ENCODE measurements at regions not wholly inside any gene's neighbourhood (a gene's known extent, or its start where the extent isn't known, plus 50 kb on each side); places are given as distances from the start of the nearest gene placed in this dataset.

DNA sequence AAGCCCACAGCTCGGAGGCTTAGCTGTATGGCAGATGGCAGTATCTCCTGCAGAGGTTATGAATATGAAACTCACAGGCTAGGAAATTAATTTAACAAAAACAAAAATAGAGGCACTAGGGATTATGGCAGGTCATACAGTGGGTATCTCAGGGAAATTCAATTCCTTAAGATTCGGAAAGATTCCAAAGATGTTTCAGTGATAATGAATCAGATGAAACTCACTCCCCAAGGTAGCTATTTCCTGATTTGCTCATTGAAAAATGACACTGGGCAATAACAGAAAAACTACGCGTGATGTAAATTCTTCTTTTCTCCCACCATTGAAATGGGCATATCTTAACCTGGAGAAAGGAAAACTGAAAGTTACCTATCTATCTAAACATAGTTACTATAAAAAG is 414.1 kb downstream of the STK39 start:
- Histone ChIP-seq H3K36me3 (replicated peaks) (no peaks in the 10 kb centered on the region), H3K27me3 (replicated peaks) (no peaks in the 10 kb centered on the region), H3K27ac (no peak overlapping the region), H3K4me3 (ENCODE audit: low read depth, low read length) (no peak overlapping the region)
- no peak for DNase-seq
- TF ChIP-seq, protein P1, sequence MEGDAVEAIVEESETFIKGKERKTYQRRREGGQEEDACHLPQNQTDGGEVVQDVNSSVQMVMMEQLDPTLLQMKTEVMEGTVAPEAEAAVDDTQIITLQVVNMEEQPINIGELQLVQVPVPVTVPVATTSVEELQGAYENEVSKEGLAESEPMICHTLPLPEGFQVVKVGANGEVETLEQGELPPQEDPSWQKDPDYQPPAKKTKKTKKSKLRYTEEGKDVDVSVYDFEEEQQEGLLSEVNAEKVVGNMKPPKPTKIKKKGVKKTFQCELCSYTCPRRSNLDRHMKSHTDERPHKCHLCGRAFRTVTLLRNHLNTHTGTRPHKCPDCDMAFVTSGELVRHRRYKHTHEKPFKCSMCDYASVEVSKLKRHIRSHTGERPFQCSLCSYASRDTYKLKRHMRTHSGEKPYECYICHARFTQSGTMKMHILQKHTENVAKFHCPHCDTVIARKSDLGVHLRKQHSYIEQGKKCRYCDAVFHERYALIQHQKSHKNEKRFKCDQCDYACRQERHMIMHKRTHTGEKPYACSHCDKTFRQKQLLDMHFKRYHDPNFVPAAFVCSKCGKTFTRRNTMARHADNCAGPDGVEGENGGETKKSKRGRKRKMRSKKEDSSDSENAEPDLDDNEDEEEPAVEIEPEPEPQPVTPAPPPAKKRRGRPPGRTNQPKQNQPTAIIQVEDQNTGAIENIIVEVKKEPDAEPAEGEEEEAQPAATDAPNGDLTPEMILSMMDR (IDR thresholded peaks at IDR 0.05; ENCODE audit: low read depth, low read length, missing control alignments) = no peak
- in situ Hi-C loops (cut with HindIII; ENCODE audit: low pct_ligation_motif_present, low sequenced_read_pairs) = no loop called here

DNA sequence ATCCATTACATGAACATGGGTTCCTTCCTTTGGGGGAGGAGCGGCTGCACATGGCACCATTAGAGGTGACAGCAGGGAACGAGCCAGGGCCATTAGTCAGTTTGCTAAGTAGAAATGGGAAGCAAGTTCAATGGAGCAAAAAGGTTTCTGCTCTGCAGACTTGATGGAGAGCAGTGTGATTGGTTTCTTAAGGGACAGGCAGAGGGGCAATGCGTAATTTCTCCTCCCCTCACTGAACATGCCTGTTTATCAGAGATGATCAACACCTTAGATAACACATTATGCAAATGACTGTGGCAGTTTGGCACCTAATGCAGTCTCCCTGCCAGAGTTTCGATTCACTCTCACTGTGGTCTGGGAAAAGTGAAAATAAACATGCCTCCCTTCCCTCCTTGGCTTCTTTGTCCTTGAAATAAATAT is 414.5 kb downstream of the STK39 start:
- H3K36me3 ChIP-seq (replicated peaks) = no peaks in the 10 kb centered on the region
- in situ Hi-C loops (cut with HindIII; ENCODE audit: low pct_ligation_motif_present, low sequenced_read_pairs) = no loop called here
- no peak for DNase-seq
- no peak overlapping the region for H3K4me3 ChIP-seq (ENCODE audit: low read depth, low read length)
- H3K27ac ChIP-seq = no peak overlapping the region
- TF ChIP-seq, protein P1 (IDR thresholded peaks at IDR 0.05; ENCODE audit: low read depth, low read length, missing control alignments) = no peak
- H3K27me3 ChIP-seq (replicated peaks) = no peaks in the 10 kb centered on the region

DNA sequence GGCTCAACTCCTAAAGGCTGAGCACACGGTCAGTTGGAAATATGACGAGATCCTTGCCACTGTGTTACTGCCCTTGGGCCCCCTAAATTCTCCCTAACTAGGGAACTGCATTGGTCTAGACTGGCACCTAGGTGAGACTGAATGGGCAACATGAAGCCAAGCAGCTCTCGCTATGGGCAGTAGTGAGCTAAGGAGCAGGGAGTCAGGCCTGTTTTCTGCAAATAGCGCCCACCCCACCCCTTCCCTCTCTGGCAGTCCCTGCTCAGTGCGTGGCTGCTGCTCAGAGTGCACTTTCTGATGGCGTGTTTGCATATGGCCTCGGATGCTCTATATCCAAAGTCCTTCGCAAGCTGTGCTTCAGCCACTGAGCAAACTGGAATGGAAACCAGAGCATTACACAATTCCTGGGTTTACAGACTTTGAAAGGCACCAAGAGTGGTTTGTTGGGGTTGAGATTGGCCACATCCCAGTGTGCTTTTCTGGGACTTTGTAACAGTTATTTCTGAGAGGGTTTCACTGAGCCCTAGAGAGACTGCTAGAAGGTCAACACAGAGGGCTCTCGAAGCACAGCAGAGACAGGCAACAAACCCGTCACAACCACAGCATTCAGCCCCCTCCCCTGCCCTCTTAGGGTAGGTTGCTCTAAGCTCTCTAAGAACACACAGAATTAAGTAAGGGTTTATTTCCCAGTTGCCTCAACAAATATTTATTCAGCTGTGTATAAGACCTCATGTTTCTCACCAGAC is 419.9 kb downstream of the STK39 start:
- Histone ChIP-seq H3K36me3 (replicated peaks) (no peaks in the 10 kb centered on the region), H3K27ac (no peak overlapping the region), H3K27me3 (replicated peaks) (no peaks in the 10 kb centered on the region), H3K4me3 (ENCODE audit: low read depth, low read length) (no peak overlapping the region)
- no peak for DNase-seq
- in situ Hi-C loops (cut with HindIII; ENCODE audit: low pct_ligation_motif_present, low sequenced_read_pairs) = no loop called here
- TF ChIP-seq, protein P1 (IDR thresholded peaks at IDR 0.05; ENCODE audit: low read depth, low read length, missing control alignments) = no peak

DNA sequence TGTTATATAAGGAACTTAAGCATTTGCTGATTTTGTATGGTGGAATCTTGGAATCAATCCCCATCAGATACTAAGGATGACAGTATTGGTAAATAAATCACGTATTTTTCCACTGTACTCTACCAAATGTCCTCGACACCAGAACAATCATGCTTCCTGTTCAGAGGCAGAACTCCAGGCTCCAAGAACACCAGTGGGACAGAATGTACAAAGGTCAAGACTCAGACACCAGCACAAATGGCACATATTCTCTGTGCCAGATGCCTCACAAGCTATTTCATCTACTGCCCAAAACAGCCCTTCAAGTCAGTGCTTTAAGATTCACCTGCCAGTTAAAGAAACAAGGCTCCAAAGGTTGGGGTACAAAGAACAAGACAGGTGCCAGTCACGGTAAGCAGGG is 420.5 kb downstream of the STK39 start:
- Histone ChIP-seq H3K27ac (no peak overlapping the region), H3K4me3 (ENCODE audit: low read depth, low read length) (no peak overlapping the region), H3K27me3 (replicated peaks) (no peaks in the 10 kb centered on the region), H3K36me3 (replicated peaks) (no peaks in the 10 kb centered on the region)
- TF ChIP-seq, protein P1 (IDR thresholded peaks at IDR 0.05; ENCODE audit: low read depth, low read length, missing control alignments) = no peak
- in situ Hi-C loops (cut with HindIII; ENCODE audit: low pct_ligation_motif_present, low sequenced_read_pairs) = no loop called here
- DNase-seq = no peak

DNA sequence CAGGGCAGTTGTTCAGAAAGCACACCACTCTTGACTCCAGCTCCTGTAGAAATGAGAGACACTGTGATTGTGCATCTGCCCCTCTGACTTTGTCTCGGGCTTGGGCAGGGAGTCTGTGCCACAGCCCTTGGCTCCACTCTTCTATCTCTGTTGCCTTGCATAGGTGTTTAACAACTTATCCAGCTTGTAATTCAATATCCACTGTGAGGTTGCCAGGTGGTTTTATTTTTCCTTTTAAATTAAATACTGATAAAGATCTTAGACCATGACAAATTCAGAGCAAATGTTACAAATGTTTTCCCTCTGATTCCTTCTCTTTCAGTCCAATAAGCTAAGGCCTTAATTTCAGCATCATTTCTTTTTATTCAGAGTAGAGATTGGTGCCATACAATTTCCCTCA is 421.7 kb downstream of the STK39 start:
- TF ChIP-seq, protein P1 (IDR thresholded peaks at IDR 0.05; ENCODE audit: low read depth, low read length, missing control alignments) = no peak
- Histone ChIP-seq H3K27ac (no peak overlapping the region), H3K36me3 (replicated peaks) (no peaks in the 10 kb centered on the region), H3K4me3 (ENCODE audit: low read depth, low read length) (no peak overlapping the region), H3K27me3 (replicated peaks) (no peaks in the 10 kb centered on the region)
- no peak for DNase-seq
- in situ Hi-C loops (cut with HindIII; ENCODE audit: low pct_ligation_motif_present, low sequenced_read_pairs) = no loop called here
